Stimulated activated CD4-positive, alpha-beta T cell treated with anti-CD3 and anti-CD28 coated beads, Interleukin-4, amount 100 ng/mL, for 4 hours (primary cell): ENCODE measurements at regions not wholly inside any gene's neighbourhood (a gene's known extent, or its start where the extent isn't known, plus 50 kb on each side); places are given as distances from the start of the nearest gene placed in this dataset.

Experiments
- DNase-seq, 2 experiments: peaks; one replicate each; pipeline ENCODE4 v3.0.0-alpha.2; 2020

GRCh38 chr2:24439971-24440340 is 51.1 kb upstream of the NCOA1 start:
- no peak for DNase-seq

- DNase-seq = no peak
Observed at GRCh38 chr2:24439280-24439970, 51.6 kb upstream of the NCOA1 start.

- no peak for DNase-seq
Observed at GRCh38 chr2:24438106-24438505, 52.9 kb upstream of the NCOA1 start.

GRCh38 chr2:24435391-24436316 is 55.4 kb upstream of the NCOA1 start:
- no peak for DNase-seq

- DNase-seq = no peak
Observed at GRCh38 chr2:24434541-24434940, 56.5 kb upstream of the NCOA1 start.

GRCh38 chr2:24432735-24433134 is 58.3 kb upstream of the NCOA1 start:
- no peak for DNase-seq

- no peak for DNase-seq
Observed at GRCh38 chr2:24432121-24432520, 58.9 kb upstream of the NCOA1 start.

- DNase-seq = no peak
Observed at GRCh38 chr2:24429197-24430074, 61.6 kb upstream of the NCOA1 start.

- DNase-seq = no peak
Observed at GRCh38 chr2:24424387-24424786, 64.1 kb upstream of the ITSN2 start.

- no peak for DNase-seq
Observed at GRCh38 chr2:24423095-24423494, 62.8 kb upstream of the ITSN2 start.

GRCh38 chr2:24421668-24422067 is 61.3 kb upstream of the ITSN2 start:
- peak; percentile 41 to 48 for DNase-seq

GRCh38 chr2:24420373-24420772 is 60.0 kb upstream of the ITSN2 start:
- DNase-seq = no peak

- DNase-seq = no peak
Observed at GRCh38 chr2:24418166-24418841, 58.0 kb upstream of the ITSN2 start.

GRCh38 chr2:24412812-24413211 is 52.5 kb upstream of the ITSN2 start:
- DNase-seq = no peak

- no peak for DNase-seq
Observed at GRCh38 chr2:24411488-24412151, 51.3 kb upstream of the ITSN2 start.

GRCh38 chr2:24410976-24411375 is 50.6 kb upstream of the ITSN2 start:
- no peak for DNase-seq

GRCh38 chr2:24409700-24410556 is 49.6 kb upstream of the ITSN2 start:
- peak in 1 of 2 experiments; percentile 17 for DNase-seq
